OCI-LY3 (cell line): ENCODE measurements at regions not wholly inside any gene's neighbourhood (a gene's known extent, or its start where the extent isn't known, plus 50 kb on each side); places are given as distances from the start of the nearest gene placed in this dataset.

Experiments used
- H2AFZ ChIP-seq: fragments of 200-600, 300-600 bp; shearing (Covaris generic); 2 replicates; pipeline ENCODE4 v1.6.0; 2014; ENCODE audit warnings: antibody characterized with exemption, low read depth, low read length
- H3K27ac ChIP-seq: fragments of 200-600, 300-600 bp; sonication (generic); 2 replicates; pipeline ENCODE4 v1.5.1; 2014; ENCODE audit warnings: mild to moderate bottlenecking, low read length, moderate library complexity, mixed read lengths
- H3K27me3 ChIP-seq: fragments of 200-600, 300-600 bp; sonication (generic); 2 replicates; pipeline ENCODE4 v1.6.1; 2014; ENCODE audit warnings: low read depth, low read length, mixed read lengths
- H3K36me3 ChIP-seq: fragments of 200-600, 300-600 bp; sonication (generic); replicated peaks from 2 replicates; pipeline ENCODE3; 2014; ENCODE audit warnings: low read depth, low read length, mixed read lengths
- H3K4me1 ChIP-seq: fragments of 300-600, 200-600 bp; sonication (generic); 2 replicates; pipeline ENCODE4 v1.6.1; 2014; ENCODE audit warnings: low read length, mixed read lengths
- H3K4me2 ChIP-seq: fragments of 200-600, 300-600 bp; sonication (generic); 2 replicates; pipeline ENCODE4 v1.6.1; 2014; ENCODE audit warnings: low read length, mixed read lengths
- H3K4me3 ChIP-seq: fragments of 300-600, 200-600 bp; sonication (generic); 2 replicates; pipeline ENCODE4 v1.5.1; 2014; ENCODE audit warnings: antibody characterized with exemption, mild to moderate bottlenecking, low read length, moderate library complexity
- H3K79me2 ChIP-seq: fragments of 300-600, 200-600 bp; shearing (Covaris generic); 2 replicates; pipeline ENCODE4 v1.6.1; 2014; ENCODE audit warnings: mild to moderate bottlenecking, low read length, mixed read lengths
- H3K9ac ChIP-seq: fragments of 300-600, 200-600 bp; shearing (Covaris generic); 2 replicates; pipeline ENCODE4 v1.6.0; 2014; ENCODE audit warnings: mild to moderate bottlenecking, low read length, moderate library complexity
- H3K9me3 ChIP-seq: fragments of 200-600, 300-600 bp; shearing (Covaris generic); 2 replicates; pipeline ENCODE4 v1.6.1; 2014; ENCODE audit warnings: low read length, mixed read lengths; ENCODE audit not compliant: insufficient read depth
- H4K20me1 ChIP-seq: fragments of 200-600, 300-600 bp; sonication (generic); 2 replicates; pipeline ENCODE4 v1.6.1; 2016; ENCODE audit warnings: low read length, mixed read lengths; ENCODE audit not compliant: insufficient read depth
- EZH2phosphoT487 ChIP-seq: fragments of 200-600 bp; shearing (Covaris generic); IDR thresholded peaks from 2 replicates; pipeline ENCODE4 v1.6.1; 2018; ENCODE audit warnings: antibody characterized with exemption, mixed run types, low read depth
- TF ChIP-seq, protein P1 (sequence below): fragments of 200-600, 300-600 bp; sonication (generic); IDR thresholded peaks from 2 replicates; pipeline ENCODE4 v1.5.1; 2014; ENCODE audit warnings: antibody characterized with exemption, low read length, low read depth

DNA sequence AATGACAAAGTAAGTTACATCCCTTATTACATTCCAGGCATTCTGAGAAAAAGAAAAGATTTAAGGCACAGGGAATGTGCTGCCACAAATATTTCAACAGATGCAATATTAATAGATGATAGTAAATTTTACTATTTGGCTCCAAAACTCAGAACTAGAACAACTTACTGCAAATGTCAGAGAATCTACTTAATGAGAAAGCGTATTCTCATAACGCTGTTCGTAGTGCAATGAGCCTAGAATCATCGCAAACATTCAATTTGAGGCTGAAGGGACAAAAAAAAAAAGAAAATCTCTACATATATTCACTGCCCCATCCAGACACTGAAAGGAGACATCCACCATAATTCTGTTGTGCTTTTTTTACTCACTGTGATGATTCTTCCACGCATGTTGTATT is 272.1 kb upstream of the DOK6 start:
- Histone ChIP-seq H3K9me3 (peaks cover 10% of the 10 kb centered on the region; the same call in 1 of the 2 replicates), H3K79me2 (no peaks in the 10 kb centered on the region), H3K36me3 (no peaks in the 10 kb centered on the region), H3K27ac (no peak overlapping the region), H3K4me2 (no peak overlapping the region), H3K27me3 (no peaks in the 10 kb centered on the region), H3K9ac (no peak overlapping the region), H4K20me1 (no peaks in the 10 kb centered on the region), H3K4me1 (no peaks in the 10 kb centered on the region), H3K4me3 (no peak overlapping the region), H2AFZ (no peak overlapping the region)
- TF ChIP-seq, protein P1, sequence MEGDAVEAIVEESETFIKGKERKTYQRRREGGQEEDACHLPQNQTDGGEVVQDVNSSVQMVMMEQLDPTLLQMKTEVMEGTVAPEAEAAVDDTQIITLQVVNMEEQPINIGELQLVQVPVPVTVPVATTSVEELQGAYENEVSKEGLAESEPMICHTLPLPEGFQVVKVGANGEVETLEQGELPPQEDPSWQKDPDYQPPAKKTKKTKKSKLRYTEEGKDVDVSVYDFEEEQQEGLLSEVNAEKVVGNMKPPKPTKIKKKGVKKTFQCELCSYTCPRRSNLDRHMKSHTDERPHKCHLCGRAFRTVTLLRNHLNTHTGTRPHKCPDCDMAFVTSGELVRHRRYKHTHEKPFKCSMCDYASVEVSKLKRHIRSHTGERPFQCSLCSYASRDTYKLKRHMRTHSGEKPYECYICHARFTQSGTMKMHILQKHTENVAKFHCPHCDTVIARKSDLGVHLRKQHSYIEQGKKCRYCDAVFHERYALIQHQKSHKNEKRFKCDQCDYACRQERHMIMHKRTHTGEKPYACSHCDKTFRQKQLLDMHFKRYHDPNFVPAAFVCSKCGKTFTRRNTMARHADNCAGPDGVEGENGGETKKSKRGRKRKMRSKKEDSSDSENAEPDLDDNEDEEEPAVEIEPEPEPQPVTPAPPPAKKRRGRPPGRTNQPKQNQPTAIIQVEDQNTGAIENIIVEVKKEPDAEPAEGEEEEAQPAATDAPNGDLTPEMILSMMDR = no peak
- no peak for TF ChIP-seq EZH2phosphoT487

DNA sequence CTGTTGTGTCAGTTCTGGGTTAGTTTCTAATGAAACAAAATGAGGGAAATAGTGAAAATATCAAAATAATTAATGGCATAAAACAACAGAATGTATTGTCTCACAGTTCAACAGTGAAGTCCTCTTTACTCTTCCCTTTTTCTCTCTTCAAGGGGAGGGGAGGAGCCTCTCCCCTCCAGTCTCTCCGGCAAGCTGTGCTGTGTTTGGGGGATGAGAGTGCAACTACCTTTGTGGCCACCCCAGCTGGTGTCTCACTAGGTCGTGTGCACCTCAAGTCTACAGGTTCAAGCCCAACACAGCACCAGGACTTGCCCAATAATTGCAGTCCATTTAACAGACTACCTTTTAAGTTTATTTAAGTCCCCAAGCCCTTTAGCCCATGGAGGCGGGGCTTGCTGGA is 271.7 kb upstream of the DOK6 start:
- TF ChIP-seq EZH2phosphoT487 = no peak
- TF ChIP-seq, protein P1 = no peak
- no peak overlapping the region for H3K4me3 ChIP-seq
- H3K27me3 ChIP-seq = no peaks in the 10 kb centered on the region
- no peaks in the 10 kb centered on the region for H3K36me3 ChIP-seq
- H2AFZ ChIP-seq = no peak overlapping the region
- no peak overlapping the region for H3K9ac ChIP-seq
- H4K20me1 ChIP-seq = no peaks in the 10 kb centered on the region
- no peak overlapping the region for H3K27ac ChIP-seq
- no peaks in the 10 kb centered on the region for H3K4me1 ChIP-seq
- H3K9me3 ChIP-seq = peaks cover 10% of the 10 kb centered on the region; the same call in 1 of the 2 replicates
- no peaks in the 10 kb centered on the region for H3K79me2 ChIP-seq
- H3K4me2 ChIP-seq = no peak overlapping the region

DNA sequence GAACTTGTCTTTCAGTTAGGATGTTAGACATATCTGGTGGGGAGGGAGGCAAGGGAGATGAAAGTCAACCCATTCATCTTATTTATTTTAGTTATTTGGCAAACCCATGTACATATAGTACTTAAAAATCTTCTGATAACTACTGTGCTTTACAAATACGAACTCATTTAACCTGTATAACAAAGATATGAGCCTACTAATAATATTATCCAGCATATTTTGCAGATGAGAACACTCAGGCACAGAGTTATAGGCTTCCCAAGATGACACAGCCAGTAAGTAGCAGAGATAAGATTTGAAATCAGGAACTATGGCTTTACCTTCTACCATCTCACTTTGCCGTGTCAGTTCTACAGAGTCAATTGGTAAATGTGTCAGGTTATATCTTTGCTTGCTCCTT is 262.6 kb upstream of the DOK6 start:
- no peak overlapping the region for H3K9ac ChIP-seq
- H3K79me2 ChIP-seq = no peaks in the 10 kb centered on the region
- H3K4me2 ChIP-seq = no peak overlapping the region
- H3K4me1 ChIP-seq = no peaks in the 10 kb centered on the region
- TF ChIP-seq EZH2phosphoT487 = no peak
- TF ChIP-seq, protein P1 = no peak
- H4K20me1 ChIP-seq = no peaks in the 10 kb centered on the region
- H3K9me3 ChIP-seq = no peaks in the 10 kb centered on the region
- H2AFZ ChIP-seq = no peak overlapping the region
- no peak overlapping the region for H3K4me3 ChIP-seq
- H3K27me3 ChIP-seq = no peaks in the 10 kb centered on the region
- no peaks in the 10 kb centered on the region for H3K36me3 ChIP-seq
- no peak overlapping the region for H3K27ac ChIP-seq

DNA sequence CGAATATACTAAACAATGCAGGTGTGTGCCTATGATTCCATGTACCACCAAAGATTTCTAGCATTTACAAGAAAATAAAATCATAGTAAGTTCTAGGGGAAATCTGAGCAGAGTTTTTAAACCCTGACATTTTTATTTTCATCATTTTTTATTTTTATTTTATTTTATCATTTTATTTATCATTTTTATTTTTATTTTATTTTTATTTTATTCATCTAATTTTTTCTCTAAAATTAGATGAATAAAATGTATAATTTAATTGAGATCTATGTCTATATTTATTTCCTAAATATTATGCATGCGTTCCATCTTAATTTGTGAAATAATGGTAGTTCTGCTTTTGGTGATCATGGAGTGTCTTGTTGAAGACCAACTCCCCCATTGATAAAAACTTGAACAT is 257.6 kb upstream of the DOK6 start:
- no peak overlapping the region for H2AFZ ChIP-seq
- no peaks in the 10 kb centered on the region for H4K20me1 ChIP-seq
- no peaks in the 10 kb centered on the region for H3K36me3 ChIP-seq
- H3K4me3 ChIP-seq = no peak overlapping the region
- H3K9ac ChIP-seq = no peak overlapping the region
- H3K9me3 ChIP-seq = no peaks in the 10 kb centered on the region
- H3K4me1 ChIP-seq = no peaks in the 10 kb centered on the region
- TF ChIP-seq, protein P1 = no peak
- no peak for TF ChIP-seq EZH2phosphoT487
- no peak overlapping the region for H3K4me2 ChIP-seq
- no peak overlapping the region for H3K27ac ChIP-seq
- no peaks in the 10 kb centered on the region for H3K79me2 ChIP-seq
- H3K27me3 ChIP-seq = no peaks in the 10 kb centered on the region
